HUES64 (cell line): ENCODE measurements at regions not wholly inside any gene's neighbourhood (a gene's known extent, or its start where the extent isn't known, plus 50 kb on each side); places are given as distances from the start of the nearest gene placed in this dataset.
"Not testable (repeated sequence)": the region's sequence is repeated elsewhere in the genome, so short reads cannot be mapped to it uniquely, and the experiment has no call there.

Experiments used
- H3K27ac ChIP-seq: 2 replicates; pipeline ENCODE4 v1.7.0; 2013; ENCODE audit warnings: low read depth, low read length, inconsistent platforms
- H3K27me3 ChIP-seq: 2 replicates; pipeline ENCODE4 v1.6.1; 2013; ENCODE audit warnings: mild to moderate bottlenecking, low read length; ENCODE audit not compliant: insufficient read depth
- H3K36me3 ChIP-seq: 2 replicates; pipeline ENCODE4 v1.6.1; 2013; ENCODE audit warnings: mild to moderate bottlenecking, low read length; ENCODE audit not compliant: insufficient read depth
- H3K4me1 ChIP-seq: 2 replicates; pipeline ENCODE4 v1.6.1; 2013; ENCODE audit warnings: mild to moderate bottlenecking, low read length, moderate library complexity; ENCODE audit not compliant: insufficient read depth
- H3K4me3 ChIP-seq: 2 replicates; pipeline ENCODE4 v1.5.1; 2013; ENCODE audit warnings: mild to moderate bottlenecking, low read length, moderate library complexity
- H3K9ac ChIP-seq: 2 replicates; pipeline ENCODE4 v1.6.1; 2013; ENCODE audit warnings: mild to moderate bottlenecking, low read depth, low read length
- H3K9me3 ChIP-seq: 2 replicates; pipeline ENCODE4 v1.6.1; 2013; ENCODE audit warnings: low read depth, low read length; ENCODE audit not compliant: insufficient read depth
- WGBS: fragments of 150-250, 120-280 bp; methylation state at CpG from one replicate; pipeline ENCODE4 v1.1.7; 2013; ENCODE audit warnings: missing lambda C conversion rate; 5-methylcytosine and 5-hydroxymethylcytosine counted together

GRCh38 chr7:123285076-123285700, 85.4 kb upstream of the SLC13A1 start:
- no peaks in the 10 kb centered on the region for H3K36me3 ChIP-seq
- peak overlapping the region; percentile 2; the same call in 1 of the 2 replicates for H3K27ac ChIP-seq
- WGBS = 44% methylated on average over 6 of the region's 7 CpGs
- H3K9me3 ChIP-seq = no peaks in the 10 kb centered on the region
- peak overlapping the region; percentile 22; the same call in 1 of the 2 replicates for H3K4me3 ChIP-seq
- H3K4me1 ChIP-seq = peaks cover 13% of the 10 kb centered on the region
- H3K27me3 ChIP-seq = no peaks in the 10 kb centered on the region
- no peak overlapping the region for H3K9ac ChIP-seq

DNA sequence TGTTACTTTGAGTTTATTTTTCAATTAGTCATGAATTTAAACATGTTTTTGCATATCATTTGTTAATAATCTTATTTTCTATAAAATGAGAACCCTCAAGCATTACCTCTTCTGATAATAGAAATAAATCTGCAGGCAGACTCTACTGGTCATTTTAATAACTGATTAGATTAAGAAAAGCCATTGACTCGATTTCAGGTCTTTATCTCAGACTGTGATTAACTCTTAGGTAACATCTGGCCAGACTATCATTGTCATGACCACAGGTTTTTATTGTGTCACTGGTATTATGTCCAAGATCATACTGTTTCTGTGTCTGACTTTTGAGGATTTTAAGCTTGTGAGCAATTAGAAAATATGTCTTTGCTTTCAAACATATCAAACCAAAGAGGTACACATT, 83.6 kb upstream of the SLC13A1 start:
- H3K27me3 ChIP-seq = no peaks in the 10 kb centered on the region
- H3K27ac ChIP-seq = no peak overlapping the region
- no peak overlapping the region for H3K4me3 ChIP-seq
- H3K4me1 ChIP-seq = peaks cover 13% of the 10 kb centered on the region
- H3K36me3 ChIP-seq = no peaks in the 10 kb centered on the region
- H3K9me3 ChIP-seq = no peaks in the 10 kb centered on the region
- 87% methylated on average over 1 of the region's 1 CpG for WGBS
- H3K9ac ChIP-seq = no peak overlapping the region

GRCh38 chr7:123282181-123282580, 82.4 kb upstream of the SLC13A1 start:
- H3K27ac ChIP-seq = no peak overlapping the region
- no peaks in the 10 kb centered on the region for H3K36me3 ChIP-seq
- H3K27me3 ChIP-seq = no peaks in the 10 kb centered on the region
- peaks cover 13% of the 10 kb centered on the region for H3K4me1 ChIP-seq
- no peaks in the 10 kb centered on the region for H3K9me3 ChIP-seq
- H3K9ac ChIP-seq = no peak overlapping the region
- no peak overlapping the region for H3K4me3 ChIP-seq

DNA sequence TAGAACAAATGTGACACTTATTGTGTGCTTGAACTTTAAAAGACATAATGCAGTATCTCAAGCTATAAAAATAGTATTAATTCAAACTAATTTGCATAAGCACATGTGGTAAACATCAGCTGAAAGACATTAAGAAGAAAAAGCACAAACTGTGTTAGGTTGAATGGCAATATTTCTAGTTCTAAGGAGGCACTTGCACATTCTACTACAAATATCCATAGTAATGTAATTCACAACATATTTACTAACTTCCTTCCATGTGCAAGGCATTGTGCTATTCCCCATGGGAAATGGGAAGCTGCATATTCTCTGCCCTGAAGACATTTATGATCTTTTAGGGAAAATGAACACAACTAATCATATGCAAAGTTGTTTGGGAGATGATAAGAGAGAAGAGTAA, 80.2 kb upstream of the SLC13A1 start:
- H3K36me3 ChIP-seq = no peaks in the 10 kb centered on the region
- no peak overlapping the region for H3K27ac ChIP-seq
- H3K27me3 ChIP-seq = no peaks in the 10 kb centered on the region
- no peak overlapping the region for H3K4me3 ChIP-seq
- H3K4me1 ChIP-seq = peaks cover 2% of the 10 kb centered on the region; the same call in 1 of the 2 replicates
- no peaks in the 10 kb centered on the region for H3K9me3 ChIP-seq
- H3K9ac ChIP-seq = no peak overlapping the region

DNA sequence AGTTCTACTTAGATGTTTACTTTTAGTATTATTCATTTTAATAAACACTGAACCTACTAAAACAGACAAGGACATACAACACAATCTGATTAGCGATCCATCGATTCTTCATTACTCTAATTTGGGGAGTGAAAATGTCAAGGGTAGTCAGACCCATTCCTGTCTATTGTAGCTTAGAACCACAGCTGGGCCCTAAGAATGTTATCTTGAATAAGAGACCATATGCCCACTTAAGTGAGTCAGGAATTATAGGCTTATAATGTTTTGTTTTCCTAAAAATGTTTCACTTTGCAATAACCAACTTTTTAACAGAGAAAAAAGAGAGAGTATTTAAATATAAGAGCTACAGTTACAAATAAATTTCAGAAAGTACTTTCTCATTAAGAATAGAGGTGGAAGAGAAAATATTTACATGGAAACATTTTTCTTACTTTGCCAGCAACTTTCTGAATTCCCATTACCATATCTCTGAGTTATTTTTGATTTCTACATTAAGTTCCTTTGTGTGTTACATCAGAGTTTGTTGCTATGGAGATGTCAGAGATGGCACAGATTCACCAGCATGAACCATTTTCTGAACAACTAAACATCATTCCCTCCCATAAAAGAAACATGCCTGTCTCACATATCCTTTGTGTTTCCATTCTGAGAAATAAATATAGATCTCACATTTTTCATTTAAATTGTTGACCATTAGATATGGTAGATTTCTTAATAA, 75.4 kb upstream of the SLC13A1 start:
- Histone ChIP-seq H3K4me3 (no peak overlapping the region), H3K36me3 (no peaks in the 10 kb centered on the region), H3K9ac (no peak overlapping the region), H3K9me3 (no peaks in the 10 kb centered on the region), H3K27ac (no peak overlapping the region), H3K27me3 (no peaks in the 10 kb centered on the region), H3K4me1 (no peaks in the 10 kb centered on the region)
- 96% methylated on average over 2 of the region's 2 CpGs for WGBS

DNA sequence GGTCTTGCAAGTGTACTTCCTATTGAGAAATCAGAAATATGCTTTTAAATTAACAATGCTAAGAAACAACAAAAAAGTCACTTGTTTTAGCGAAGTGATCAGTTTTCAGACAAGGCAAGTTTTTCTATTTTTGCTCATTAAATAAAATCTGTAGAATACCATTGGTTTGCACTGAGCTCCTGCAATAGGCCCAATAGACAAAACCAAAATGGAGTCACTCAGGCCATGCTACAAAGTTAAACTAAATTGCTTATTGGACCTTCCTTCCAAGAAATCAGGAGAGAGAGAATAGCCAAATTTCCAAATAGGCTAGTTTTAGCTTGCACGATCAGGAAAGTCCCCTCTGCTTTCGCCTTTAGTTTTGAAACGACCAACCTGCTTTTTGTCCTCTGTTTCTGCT, 73.4 kb upstream of the SLC13A1 start:
- Histone ChIP-seq H3K9me3 (no peaks in the 10 kb centered on the region), H3K27me3 (no peaks in the 10 kb centered on the region), H3K9ac (no peak overlapping the region), H3K4me3 (no peak overlapping the region), H3K36me3 (no peaks in the 10 kb centered on the region), H3K4me1 (no peaks in the 10 kb centered on the region), H3K27ac (no peak overlapping the region)
- WGBS = 93% methylated on average over 4 of the region's 4 CpGs

- Histone ChIP-seq H3K27me3 (no peaks in the 10 kb centered on the region), H3K4me3 (no peak overlapping the region), H3K9me3 (no peaks in the 10 kb centered on the region), H3K4me1 (no peaks in the 10 kb centered on the region), H3K9ac (no peak overlapping the region), H3K36me3 (no peaks in the 10 kb centered on the region), H3K27ac (no peak overlapping the region)
- WGBS = 94% methylated on average over 2 of the region's 2 CpGs
Measured at GRCh38 chr7:123271856-123272255, 72.1 kb upstream of the SLC13A1 start.

DNA sequence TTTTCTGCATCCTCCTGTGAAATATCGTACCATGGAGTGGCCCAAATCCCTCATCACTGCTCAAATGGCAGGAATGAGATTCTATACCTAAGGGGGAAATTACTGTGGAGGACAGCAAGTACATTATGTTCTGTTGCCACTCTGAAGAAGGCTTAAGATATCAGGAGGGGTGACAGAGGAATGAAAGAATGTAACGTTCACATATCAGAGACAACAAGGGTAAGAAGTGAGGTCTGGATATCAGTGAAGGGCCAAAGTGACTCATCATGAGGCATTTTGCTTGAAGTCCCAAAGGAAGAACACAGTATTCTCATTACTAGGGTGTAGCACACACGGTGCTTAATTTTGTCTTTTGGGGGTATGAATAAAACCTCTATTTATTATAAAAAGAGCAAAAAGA, 71.5 kb upstream of the SLC13A1 start:
- Histone ChIP-seq H3K27me3 (no peaks in the 10 kb centered on the region), H3K4me3 (no peak overlapping the region), H3K4me1 (no peaks in the 10 kb centered on the region), H3K27ac (no peak overlapping the region), H3K9me3 (no peaks in the 10 kb centered on the region), H3K9ac (no peak overlapping the region), H3K36me3 (no peaks in the 10 kb centered on the region)
- WGBS = 91% methylated on average over 2 of the region's 3 CpGs

DNA sequence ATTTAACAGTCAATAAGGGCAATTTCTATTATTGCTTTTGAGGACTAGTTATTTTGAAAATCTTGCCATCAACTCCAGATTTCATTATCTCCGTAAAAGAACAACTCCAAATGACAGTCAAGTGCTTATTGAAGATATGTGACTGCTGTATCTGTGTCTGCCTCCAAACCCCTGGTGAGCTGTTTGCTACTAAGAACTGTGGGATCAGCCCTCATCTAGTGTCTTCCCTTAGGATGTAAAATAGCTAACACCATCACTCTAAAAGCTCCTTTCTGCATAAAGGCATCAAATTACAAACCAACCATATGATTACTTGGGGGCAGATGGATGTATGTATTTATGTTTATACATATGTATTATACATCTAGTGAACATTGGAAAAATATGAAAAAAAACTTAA, 70.8 kb upstream of the SLC13A1 start:
- no peaks in the 10 kb centered on the region for H3K36me3 ChIP-seq
- WGBS = 67% methylated on average over 1 of the region's 1 CpG
- H3K4me1 ChIP-seq = no peaks in the 10 kb centered on the region
- H3K4me3 ChIP-seq = no peak overlapping the region
- no peak overlapping the region for H3K9ac ChIP-seq
- no peaks in the 10 kb centered on the region for H3K27me3 ChIP-seq
- no peaks in the 10 kb centered on the region for H3K9me3 ChIP-seq
- no peak overlapping the region for H3K27ac ChIP-seq

DNA sequence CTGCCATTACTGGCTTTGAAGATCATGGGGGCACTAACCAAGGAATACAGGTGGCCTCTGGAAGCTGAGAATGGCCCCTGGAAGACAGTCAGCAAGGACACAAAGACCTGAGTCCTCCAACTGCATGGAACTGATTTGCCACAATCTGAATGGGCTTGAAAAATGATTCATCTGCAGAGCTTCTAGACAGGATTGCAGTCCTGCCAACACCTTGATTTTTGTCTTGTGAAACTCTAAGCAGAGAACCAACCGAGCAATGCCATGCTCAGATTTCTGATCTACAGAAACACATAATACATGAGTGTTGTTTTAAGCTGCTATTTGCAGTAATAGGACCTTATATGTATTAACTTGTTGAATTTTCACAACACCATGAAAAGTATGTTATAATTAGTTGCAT, 66.1 kb upstream of the SLC13A1 start:
- no peak overlapping the region for H3K27ac ChIP-seq
- H3K36me3 ChIP-seq = no peaks in the 10 kb centered on the region
- H3K4me1 ChIP-seq = no peaks in the 10 kb centered on the region; the same call in 1 of the 2 replicates
- peaks cover 3% of the 10 kb centered on the region; the same call in 1 of the 2 replicates for H3K9me3 ChIP-seq
- no peak overlapping the region for H3K4me3 ChIP-seq
- H3K9ac ChIP-seq = no peak overlapping the region
- no peaks in the 10 kb centered on the region for H3K27me3 ChIP-seq
- WGBS = 83% methylated on average over 1 of the region's 1 CpG

- 92% methylated on average over 1 of the region's 1 CpG for WGBS
- not testable (repeated sequence) for H3K9ac ChIP-seq, H3K9me3 ChIP-seq, H3K4me1 ChIP-seq, H3K36me3 ChIP-seq, H3K27me3 ChIP-seq, H3K27ac ChIP-seq, H3K4me3 ChIP-seq
Measured at GRCh38 chr7:123264820-123265219, 65.1 kb upstream of the SLC13A1 start.
